B cell (primary cell): ENCODE measurements at regions not wholly inside any gene's neighbourhood (a gene's known extent, or its start where the extent isn't known, plus 50 kb on each side); places are given as distances from the start of the nearest gene placed in this dataset.

Experiments
- EZH2 ChIP-seq: IDR thresholded peaks from 2 replicates; pipeline ENCODE4 v1.6.1; 2012; ENCODE audit warnings: borderline replicate concordance, low read depth, mild to moderate bottlenecking, moderate library complexity, low read length; ENCODE audit not compliant: insufficient read depth, poor library complexity, severe bottlenecking
- TF ChIP-seq, protein P1 (sequence below): fragments of 200-600 bp; IDR thresholded peaks from one replicate; pipeline ENCODE4 v1.8.0; 2022; ENCODE audit warnings: antibody characterized with exemption, mild to moderate bottlenecking

DNA sequence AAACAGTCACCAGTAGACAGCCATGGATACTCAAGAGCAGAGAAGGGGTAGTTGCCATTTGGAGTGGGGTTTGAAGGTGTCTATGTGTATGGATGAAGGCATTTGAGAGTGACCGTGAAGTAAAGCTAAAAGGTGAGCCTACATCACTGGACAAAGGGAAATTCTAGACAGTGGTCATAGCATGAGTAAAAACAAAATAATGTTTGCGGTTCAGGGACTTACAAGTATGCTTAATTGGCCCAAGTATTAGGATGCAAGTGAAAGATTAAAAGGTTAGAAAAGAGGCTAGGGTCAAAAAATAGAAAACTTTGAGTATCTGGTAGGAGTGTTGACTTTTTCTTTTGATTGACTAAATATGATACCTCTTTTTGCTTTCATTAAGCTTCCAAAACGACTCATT is 238.1 kb upstream of the SLC8A1 start:
- TF ChIP-seq, protein P1, sequence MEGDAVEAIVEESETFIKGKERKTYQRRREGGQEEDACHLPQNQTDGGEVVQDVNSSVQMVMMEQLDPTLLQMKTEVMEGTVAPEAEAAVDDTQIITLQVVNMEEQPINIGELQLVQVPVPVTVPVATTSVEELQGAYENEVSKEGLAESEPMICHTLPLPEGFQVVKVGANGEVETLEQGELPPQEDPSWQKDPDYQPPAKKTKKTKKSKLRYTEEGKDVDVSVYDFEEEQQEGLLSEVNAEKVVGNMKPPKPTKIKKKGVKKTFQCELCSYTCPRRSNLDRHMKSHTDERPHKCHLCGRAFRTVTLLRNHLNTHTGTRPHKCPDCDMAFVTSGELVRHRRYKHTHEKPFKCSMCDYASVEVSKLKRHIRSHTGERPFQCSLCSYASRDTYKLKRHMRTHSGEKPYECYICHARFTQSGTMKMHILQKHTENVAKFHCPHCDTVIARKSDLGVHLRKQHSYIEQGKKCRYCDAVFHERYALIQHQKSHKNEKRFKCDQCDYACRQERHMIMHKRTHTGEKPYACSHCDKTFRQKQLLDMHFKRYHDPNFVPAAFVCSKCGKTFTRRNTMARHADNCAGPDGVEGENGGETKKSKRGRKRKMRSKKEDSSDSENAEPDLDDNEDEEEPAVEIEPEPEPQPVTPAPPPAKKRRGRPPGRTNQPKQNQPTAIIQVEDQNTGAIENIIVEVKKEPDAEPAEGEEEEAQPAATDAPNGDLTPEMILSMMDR, result no peak
- TF ChIP-seq EZH2, result no peak
